Transverse colon (tissue), 4 donors: ENCODE measurements at regions not wholly inside any gene's neighbourhood (a gene's known extent, or its start where the extent isn't known, plus 50 kb on each side); places are given as distances from the start of the nearest gene placed in this dataset.

Source experiments
- EP300 ChIP-seq: sonication (generic); formaldehyde crosslinking; IDR thresholded peaks from one replicate; pipeline ENCODE4 v1.6.1; 2017; ENCODE audit warnings: antibody characterized with exemption, low read depth
- POLR2A ChIP-seq: fragments of 450-650 bp; IDR thresholded peaks from one replicate; pipeline ENCODE4 v1.6.1; 2016; ENCODE audit warnings: antibody characterized with exemption, mild to moderate bottlenecking, moderate library complexity
- POLR2AphosphoS5 ChIP-seq, 3 donors: sonication (generic); formaldehyde crosslinking; IDR thresholded peaks; one replicate each; pipeline ENCODE4 v1.6.1; 2016; ENCODE audit warnings: antibody characterized with exemption in 3 of 3
- TF ChIP-seq, protein P1 (sequence below), 5 experiments: fragments of 200-600 bp in 3 of 5; fragments of 450-650 bp in 2 of 5; sonication (generic) in 3 of 5; IDR thresholded peaks; 1 replicate in 2 of 5; 2 replicates in 3 of 5; pipeline ENCODE4 v1.5.1; 2016 to 2017; ENCODE audit warnings: antibody characterized with exemption in 5 of 5, inconsistent platforms in 3 of 5, mild to moderate bottlenecking in 2 of 5, moderate library complexity in 1 of 5

GRCh38 chr13:81025091-81025490 lies 684.2 kb upstream of the SPRY2 start:
- TF ChIP-seq, protein P1, sequence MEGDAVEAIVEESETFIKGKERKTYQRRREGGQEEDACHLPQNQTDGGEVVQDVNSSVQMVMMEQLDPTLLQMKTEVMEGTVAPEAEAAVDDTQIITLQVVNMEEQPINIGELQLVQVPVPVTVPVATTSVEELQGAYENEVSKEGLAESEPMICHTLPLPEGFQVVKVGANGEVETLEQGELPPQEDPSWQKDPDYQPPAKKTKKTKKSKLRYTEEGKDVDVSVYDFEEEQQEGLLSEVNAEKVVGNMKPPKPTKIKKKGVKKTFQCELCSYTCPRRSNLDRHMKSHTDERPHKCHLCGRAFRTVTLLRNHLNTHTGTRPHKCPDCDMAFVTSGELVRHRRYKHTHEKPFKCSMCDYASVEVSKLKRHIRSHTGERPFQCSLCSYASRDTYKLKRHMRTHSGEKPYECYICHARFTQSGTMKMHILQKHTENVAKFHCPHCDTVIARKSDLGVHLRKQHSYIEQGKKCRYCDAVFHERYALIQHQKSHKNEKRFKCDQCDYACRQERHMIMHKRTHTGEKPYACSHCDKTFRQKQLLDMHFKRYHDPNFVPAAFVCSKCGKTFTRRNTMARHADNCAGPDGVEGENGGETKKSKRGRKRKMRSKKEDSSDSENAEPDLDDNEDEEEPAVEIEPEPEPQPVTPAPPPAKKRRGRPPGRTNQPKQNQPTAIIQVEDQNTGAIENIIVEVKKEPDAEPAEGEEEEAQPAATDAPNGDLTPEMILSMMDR (IDR thresholded peaks at IDR 0.05): no peak
- TF ChIP-seq POLR2A (no peak), EP300 (no peak), POLR2AphosphoS5 (IDR thresholded peaks at IDR 0.05) (no peak)
